Cardiac fibroblast (primary cell): ENCODE measurements at regions not wholly inside any gene's neighbourhood (a gene's known extent, or its start where the extent isn't known, plus 50 kb on each side); places are given as distances from the start of the nearest gene placed in this dataset.

Experiments
- DNase-seq, 2 donors: peaks; one replicate each; pipeline versions ENCODE4 v3.0.0 to v3.0.0-alpha.2; 2010; ENCODE audit warnings: low read depth in 2 of 2
- H3K4me3 ChIP-seq, 2 donors: replicated peaks in 1 of 2; 1 replicate in 1 of 2; 2 replicates in 1 of 2; pipeline ENCODE4 v1.5.1; 2011; ENCODE audit warnings: low read depth in 2 of 2, low read length in 2 of 2, mild to moderate bottlenecking in 2 of 2, moderate library complexity in 1 of 2
- CTCF ChIP-seq: IDR thresholded peaks from one replicate; pipeline ENCODE4 v1.5.1; 2011; ENCODE audit warnings: low read depth, mild to moderate bottlenecking, low read length, inconsistent platforms

DNA sequence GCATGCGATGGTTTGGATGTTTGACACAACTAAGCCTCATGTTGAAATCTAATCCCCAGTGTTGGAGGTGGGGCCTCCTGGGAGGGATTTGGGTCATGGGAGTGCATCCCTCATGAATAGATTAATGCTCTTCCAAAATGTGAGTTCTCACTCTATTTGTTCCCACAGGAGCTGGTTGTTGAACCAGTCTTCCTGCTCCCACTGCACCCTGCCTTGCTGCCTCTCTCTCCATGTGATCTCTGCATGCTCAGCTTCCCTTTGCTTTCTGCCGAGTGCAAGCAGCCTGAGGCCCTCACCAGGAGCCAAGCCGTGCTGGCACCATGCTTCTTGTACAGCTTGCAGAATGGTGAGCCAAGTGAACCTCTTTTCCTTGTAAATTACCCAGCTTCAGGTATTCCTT, 206.8 kb downstream of the VAPA start:
- no peak for DNase-seq
- TF ChIP-seq CTCF, result no peak
- H3K4me3 ChIP-seq, result no peak overlapping the region

- H3K4me3 ChIP-seq, result no peak overlapping the region
- no peak for TF ChIP-seq CTCF
- DNase-seq, result no peak
Measured at GRCh38 chr18:10121028-10121427, 207.2 kb downstream of the VAPA start.

DNA sequence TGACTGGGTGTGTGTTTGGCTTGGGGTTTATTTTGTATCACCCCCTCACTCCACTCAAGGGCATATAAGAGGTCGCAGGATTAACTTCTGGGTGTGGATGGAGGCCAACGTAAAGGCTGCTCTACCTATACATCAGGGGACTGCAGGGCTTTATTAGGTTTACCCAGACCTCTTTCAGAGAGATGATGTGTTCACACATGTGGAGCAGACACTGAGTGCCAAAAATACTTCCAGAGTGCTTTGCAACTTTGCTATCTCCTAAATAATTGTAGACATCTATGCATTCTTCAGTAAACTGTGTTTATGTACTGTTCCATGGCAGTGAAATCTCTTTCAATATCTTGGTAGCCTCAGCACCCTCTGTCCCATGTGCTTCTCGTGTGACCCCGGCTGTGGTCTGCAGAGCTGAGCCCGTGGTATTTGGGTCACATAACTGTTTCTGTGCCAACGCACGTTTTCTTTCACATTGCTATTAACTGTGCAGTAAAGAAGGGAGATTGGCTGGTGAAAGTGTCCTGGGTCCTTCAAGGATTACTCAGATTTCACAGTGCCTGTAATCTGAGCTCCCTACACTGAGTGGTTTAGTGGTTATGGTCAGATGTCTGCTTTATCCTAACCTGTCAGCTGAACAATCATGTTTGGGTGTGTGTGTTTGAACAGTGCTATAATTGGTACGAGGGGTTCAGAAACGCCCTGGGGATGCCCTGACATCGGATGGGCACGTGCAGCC, 208.1 kb downstream of the VAPA start:
- H3K4me3 ChIP-seq, result no peak overlapping the region
- TF ChIP-seq CTCF, result no peak
- DNase-seq, result peak; percentile 22 to 83

DNA sequence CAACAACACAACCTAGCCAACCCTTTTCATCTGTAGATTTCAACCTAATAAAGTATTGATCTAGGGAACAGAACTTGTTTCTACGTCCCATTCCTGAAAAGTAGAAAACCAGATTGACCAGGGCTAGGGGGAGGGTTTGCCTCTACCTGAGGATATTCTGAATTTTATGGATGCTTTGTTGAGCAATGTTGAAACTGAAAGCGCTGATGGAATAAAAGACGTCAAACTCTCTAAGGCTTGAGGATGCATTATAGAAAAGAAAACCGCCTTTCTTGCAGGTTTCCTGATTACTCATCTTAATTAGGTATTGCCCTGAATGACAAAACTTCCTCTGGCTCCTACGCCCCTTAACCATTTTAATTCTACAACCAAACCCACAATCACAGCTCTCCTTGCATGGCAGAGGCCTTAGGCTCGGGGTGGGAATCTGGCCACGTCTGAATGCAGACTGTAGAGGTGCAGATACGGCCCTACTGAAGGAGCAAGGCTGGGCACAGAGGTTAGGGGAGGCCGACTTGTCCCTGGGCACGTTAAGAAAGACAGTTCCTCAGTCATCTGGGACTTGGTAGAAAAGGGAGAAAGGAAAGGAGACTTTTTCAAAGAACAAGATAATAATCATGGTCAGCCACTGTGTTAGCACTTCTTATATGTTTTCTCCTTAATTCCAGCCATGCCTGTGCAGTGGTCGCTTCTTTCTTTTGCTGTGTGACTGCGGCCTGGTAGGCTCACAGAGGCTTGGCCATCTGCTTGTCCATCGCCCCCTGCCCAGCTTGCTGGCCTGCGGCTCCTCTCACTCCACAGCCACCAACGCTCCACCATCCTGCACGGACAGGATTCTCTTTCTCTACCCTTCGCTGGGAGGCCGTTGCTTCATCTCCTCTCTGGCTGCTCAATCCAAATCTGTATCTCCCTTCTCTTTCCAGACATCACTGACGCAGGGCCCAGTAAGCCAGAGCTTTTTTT, 209.5 kb downstream of the VAPA start:
- H3K4me3 ChIP-seq, result no peak overlapping the region
- no peak for TF ChIP-seq CTCF
- no peak for DNase-seq

GRCh38 chr18:10124071-10124470, 210.3 kb downstream of the VAPA start:
- TF ChIP-seq CTCF, result no peak
- H3K4me3 ChIP-seq, result no peak overlapping the region
- no peak for DNase-seq

GRCh38 chr18:10124557-10124956, 210.7 kb downstream of the VAPA start:
- TF ChIP-seq CTCF, result no peak
- H3K4me3 ChIP-seq, result no peak overlapping the region

More at GRCh38 chr18:10124557-10124956, 210.7 kb downstream of the VAPA start:
- DNase-seq, result no peak
